NB4 (cell line): ENCODE measurements at regions not wholly inside any gene's neighbourhood (a gene's known extent, or its start where the extent isn't known, plus 50 kb on each side); places are given as distances from the start of the nearest gene placed in this dataset.

Experiments used
- DNase-seq: peaks from one replicate; pipeline ENCODE4 v3.0.0; 2010; ENCODE audit warnings: low read depth
- H3K4me3 ChIP-seq: one replicate; pipeline ENCODE4 v1.5.1; 2011; ENCODE audit warnings: mild to moderate bottlenecking, low read depth, low read length, moderate library complexity
- MAX ChIP-seq: IDR thresholded peaks from 2 replicates; pipeline ENCODE4 v1.6.1; 2011; ENCODE audit warnings: low read depth, low read length
- MYC ChIP-seq: IDR thresholded peaks from 2 replicates; pipeline ENCODE4 v1.6.1; 2011; ENCODE audit warnings: low read depth, low read length
- POLR2A ChIP-seq: IDR thresholded peaks from 2 replicates; pipeline ENCODE4 v1.6.1; 2011; ENCODE audit warnings: mild to moderate bottlenecking; ENCODE audit not compliant: insufficient read length; ENCODE audit errors: extremely low read depth
- TF ChIP-seq, protein P1 (sequence below): IDR thresholded peaks from one replicate; pipeline ENCODE4 v1.5.1; 2012; ENCODE audit warnings: low read depth, low read length

- DNase-seq, result no peak
- H3K4me3 ChIP-seq, result no peak overlapping the region
- TF ChIP-seq MYC (no peak), MAX (no peak), POLR2A (no peak)
- TF ChIP-seq, protein P1, sequence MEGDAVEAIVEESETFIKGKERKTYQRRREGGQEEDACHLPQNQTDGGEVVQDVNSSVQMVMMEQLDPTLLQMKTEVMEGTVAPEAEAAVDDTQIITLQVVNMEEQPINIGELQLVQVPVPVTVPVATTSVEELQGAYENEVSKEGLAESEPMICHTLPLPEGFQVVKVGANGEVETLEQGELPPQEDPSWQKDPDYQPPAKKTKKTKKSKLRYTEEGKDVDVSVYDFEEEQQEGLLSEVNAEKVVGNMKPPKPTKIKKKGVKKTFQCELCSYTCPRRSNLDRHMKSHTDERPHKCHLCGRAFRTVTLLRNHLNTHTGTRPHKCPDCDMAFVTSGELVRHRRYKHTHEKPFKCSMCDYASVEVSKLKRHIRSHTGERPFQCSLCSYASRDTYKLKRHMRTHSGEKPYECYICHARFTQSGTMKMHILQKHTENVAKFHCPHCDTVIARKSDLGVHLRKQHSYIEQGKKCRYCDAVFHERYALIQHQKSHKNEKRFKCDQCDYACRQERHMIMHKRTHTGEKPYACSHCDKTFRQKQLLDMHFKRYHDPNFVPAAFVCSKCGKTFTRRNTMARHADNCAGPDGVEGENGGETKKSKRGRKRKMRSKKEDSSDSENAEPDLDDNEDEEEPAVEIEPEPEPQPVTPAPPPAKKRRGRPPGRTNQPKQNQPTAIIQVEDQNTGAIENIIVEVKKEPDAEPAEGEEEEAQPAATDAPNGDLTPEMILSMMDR, result no peak
These were observed 55.9 kb upstream of the DOK5 start for GRCh38 chr20:54419531-54419930.
